T-cell (primary cell): ENCODE measurements at regions not wholly inside any gene's neighbourhood (a gene's known extent, or its start where the extent isn't known, plus 50 kb on each side); places are given as distances from the start of the nearest gene placed in this dataset.

Experiments used
- ATAC-seq, 4 experiments: fragments of 200-7000 bp in 3 of 4; fragments of 150-1000 bp in 1 of 4; cut with Tn5 transposase; replicated peaks in 1 of 4; 1 replicate in 3 of 4; 2 replicates in 1 of 4; pipeline ENCODE4 v1.10.0; 2021; ENCODE audit warnings: moderate library complexity in 3 of 4, mild to moderate bottlenecking in 2 of 4, moderate number of reproducible peaks in 1 of 4
- CTCF ChIA-PET, 2 donors: fragments of 300-600 bp; sonication (Branson Sonifier 250); formaldehyde crosslinking; loops; one replicate each; lab custom pipeline; 2022; ENCODE audit warnings: antibody characterized with exemption in 2 of 2; lab: Charles Lee
- POLR2A ChIA-PET, 2 donors: fragments of 300-600 bp; sonication (Branson Sonifier 250); formaldehyde crosslinking; loops; one replicate each; lab custom pipeline; 2022; ENCODE audit warnings: antibody characterized with exemption in 2 of 2; lab: Charles Lee
- DNase-seq, 35 experiments: peaks; one replicate each; pipeline versions ENCODE4 v3.0.0 to v3.0.0-alpha.2; 2013 to 2023
- H3K27ac ChIP-seq: one replicate; pipeline ENCODE4 v1.5.1; 2013; ENCODE audit warnings: low read length
- H3K27me3 ChIP-seq, 2 experiments: replicated peaks in 1 of 2; 1 replicate in 1 of 2; 2 replicates in 1 of 2; pipeline versions ENCODE4 v1.6.1 to v1.7.0; 2013; ENCODE audit warnings: low read length in 1 of 2, mixed read lengths in 1 of 2; ENCODE audit not compliant: control insufficient read depth in 2 of 2, insufficient read depth in 2 of 2; ENCODE audit errors: extremely low read depth in 1 of 2
- H3K36me3 ChIP-seq, 2 donors: 1 replicate in 1 of 2; 2 replicates in 1 of 2; pipeline versions ENCODE4 v1.6.1 to v1.7.0; 2013; ENCODE audit warnings: low read length in 1 of 2; ENCODE audit not compliant: control insufficient read depth in 2 of 2, insufficient read depth in 1 of 2; ENCODE audit errors: extremely low read depth in 1 of 2
- H3K4me1 ChIP-seq, 2 experiments: 1 replicate in 1 of 2; 2 replicates in 1 of 2; pipeline versions ENCODE4 v1.6.1 to v1.7.0; 2013; ENCODE audit warnings: low read length in 2 of 2, mixed read lengths in 1 of 2; ENCODE audit not compliant: insufficient read depth in 2 of 2, control insufficient read depth in 1 of 2; ENCODE audit errors: extremely low read depth in 1 of 2
- H3K4me3 ChIP-seq, 2 donors: 1 replicate in 1 of 2; 2 replicates in 1 of 2; pipeline versions ENCODE4 v1.5.1 to v1.7.0; 2013; ENCODE audit warnings: mild to moderate bottlenecking in 2 of 2, low read length in 1 of 2, moderate library complexity in 1 of 2; ENCODE audit not compliant: control insufficient read depth in 1 of 2; ENCODE audit errors: extremely low read depth in 1 of 2
- H3K9me3 ChIP-seq: 2 replicates; pipeline ENCODE4 v1.7.0; 2013
- H3K27ac Mint-ChIP-seq, 2 donors: one replicate each; pipeline ENCODE4 v1.8.0; 2020 to 2021; ENCODE audit warnings: mild to moderate bottlenecking in 2 of 2, mixed read lengths in 2 of 2
- H3K27me3 Mint-ChIP-seq, 2 donors: one replicate each; pipeline ENCODE4 v1.8.0; 2021 to 2022; ENCODE audit warnings: mixed read lengths in 2 of 2
- H3K36me3 Mint-ChIP-seq: one replicate; pipeline ENCODE4 v1.8.0; 2021; ENCODE audit warnings: mixed read lengths
- H3K4me1 Mint-ChIP-seq, 3 donors: one replicate each; pipeline ENCODE4 v1.8.0; 2020 to 2022; ENCODE audit warnings: mixed read lengths in 3 of 3, mild to moderate bottlenecking in 1 of 3
- H3K4me3 Mint-ChIP-seq, 3 donors: one replicate each; pipeline ENCODE4 v1.8.0; 2020 to 2022; ENCODE audit warnings: mild to moderate bottlenecking in 3 of 3, mixed read lengths in 3 of 3, moderate library complexity in 3 of 3
- H3K9me3 Mint-ChIP-seq, 3 donors: one replicate each; pipeline ENCODE4 v1.8.0; 2020 to 2022; ENCODE audit warnings: mixed read lengths in 3 of 3
- WGBS: methylation state at CpG from one replicate; pipeline ENCODE4 v1.1.5; 2013; ENCODE audit warnings: missing lambda C conversion rate; ENCODE audit not compliant: insufficient coverage; 5-methylcytosine and 5-hydroxymethylcytosine counted together

GRCh38 chr1:244945109-244945671, 80.8 kb upstream of the HNRNPU start:
- Histone ChIP-seq H3K9me3 (no peaks in the 10 kb centered on the region), H3K27me3 (no peaks in the 10 kb centered on the region), H3K4me1 (no peaks in the 10 kb centered on the region), H3K4me3 (no peak overlapping the region), H3K27ac (no peak overlapping the region), H3K36me3 (no peaks in the 10 kb centered on the region)
- CTCF ChIA-PET: no interaction called here
- DNase-seq: no peak
- no peak overlapping the region for H3K4me3 Mint-ChIP-seq
- no peaks in the 10 kb centered on the region for H3K9me3 Mint-ChIP-seq
- H3K4me1 Mint-ChIP-seq: peaks cover 0 to 3% (median 0%) of the 10 kb centered on the region in 3 donors
- no peak for ATAC-seq
- POLR2A ChIA-PET: no interaction called here
- H3K36me3 Mint-ChIP-seq: no peaks in the 10 kb centered on the region
- no peak overlapping the region for H3K27ac Mint-ChIP-seq
- H3K27me3 Mint-ChIP-seq: no peaks in the 10 kb centered on the region
- no CpG with 5 or more reads among the region's 3 CpGs for WGBS

- no peaks in the 10 kb centered on the region for H3K9me3 Mint-ChIP-seq
Observed at GRCh38 chr1:244941121-244941520, 76.8 kb upstream of the HNRNPU start.

GRCh38 chr1:244937099-244937498, 72.8 kb upstream of the HNRNPU start:
- no peak for DNase-seq
- no peak for ATAC-seq
- Histone ChIP-seq H3K4me1 (no peaks in the 10 kb centered on the region), H3K27ac (no peak overlapping the region), H3K27me3 (no peaks in the 10 kb centered on the region), H3K4me3 (no peak overlapping the region), H3K9me3 (no peaks in the 10 kb centered on the region), H3K36me3 (no peaks in the 10 kb centered on the region)
- H3K4me1 Mint-ChIP-seq: peaks cover 0 to 3% (median 0%) of the 10 kb centered on the region in 3 donors
- ChIA-PET CTCF (no interaction called here), POLR2A (interaction anchor here in 1 of 2 donors (0.8 kb wide), 1 partner anchor 11 kb away, joined by 4 read pairs; no protein-coding TSS in a partner anchor)
- H3K4me3 Mint-ChIP-seq: no peak overlapping the region
- H3K9me3 Mint-ChIP-seq: no peaks in the 10 kb centered on the region
- no peak overlapping the region for H3K27ac Mint-ChIP-seq
- H3K27me3 Mint-ChIP-seq: peaks cover 0 to 5% of the 10 kb centered on the region in 2 donors
- H3K36me3 Mint-ChIP-seq: no peaks in the 10 kb centered on the region

More at GRCh38 chr1:244941121-244941520, 76.8 kb upstream of the HNRNPU start:
- POLR2A ChIA-PET: interaction anchor here (0.6 to 0.7 kb wide), 3 partner anchors 77 to 1135 kb away, joined by 4 to 8 read pairs (median 4); partner anchors contain the start of gene HNRNPU (in 1 of the 2)
- H3K9me3 ChIP-seq: no peaks in the 10 kb centered on the region
- no peaks in the 10 kb centered on the region for H3K27me3 ChIP-seq
- no peak overlapping the region for H3K27ac ChIP-seq
- ATAC-seq: no peak
- no peak for DNase-seq
- Mint-ChIP-seq H3K4me1 (peaks cover 0 to 3% (median 0%) of the 10 kb centered on the region in 3 donors), H3K27ac (no peak overlapping the region), H3K27me3 (peaks cover 0 to 5% of the 10 kb centered on the region in 2 donors), H3K4me3 (no peak overlapping the region), H3K36me3 (no peaks in the 10 kb centered on the region)
- H3K4me1 ChIP-seq: no peaks in the 10 kb centered on the region
- H3K4me3 ChIP-seq: no peak overlapping the region
- 96% methylated on average over 10 of the region's 13 CpGs for WGBS
- CTCF ChIA-PET: no interaction called here
- no peaks in the 10 kb centered on the region for H3K36me3 ChIP-seq

- DNase-seq (no peak), ATAC-seq (no peak)
- Mint-ChIP-seq H3K9me3 (no peaks in the 10 kb centered on the region), H3K4me3 (no peak overlapping the region), H3K27ac (no peak overlapping the region), H3K36me3 (no peaks in the 10 kb centered on the region), H3K27me3 (peaks cover 0 to 5% of the 10 kb centered on the region in 2 donors), H3K4me1 (peaks cover 6 to 12% (median 11%) of the 10 kb centered on the region in 3 donors)
- Histone ChIP-seq H3K36me3 (no peaks in the 10 kb centered on the region), H3K27me3 (peaks cover 0 to 2% of the 10 kb centered on the region in 2 experiments), H3K4me3 (no peak overlapping the region), H3K4me1 (peaks cover 6 to 7% of the 10 kb centered on the region in 2 experiments), H3K27ac (no peak overlapping the region), H3K9me3 (no peaks in the 10 kb centered on the region)
- WGBS: no CpG with 5 or more reads among the region's 4 CpGs
- ChIA-PET POLR2A (interaction anchor here in 1 of 2 donors (0.6 kb wide), 1 partner anchor 1792 kb away, joined by 4 read pairs; no protein-coding TSS in a partner anchor), CTCF (interaction anchor here in 1 of 2 donors (0.7 to 1.3 kb wide), 3 partner anchors 48 to 136 kb away, joined by 3 to 7 read pairs (median 3); a partner anchor contains a TSS)
Observed at GRCh38 chr1:244920911-244921761, 56.8 kb upstream of the HNRNPU start.

- peaks cover 0 to 2% of the 10 kb centered on the region in 2 experiments for H3K27me3 ChIP-seq
- Mint-ChIP-seq H3K4me1 (peaks cover 6 to 12% (median 11%) of the 10 kb centered on the region in 3 donors), H3K27ac (peak overlapping the region in 1 of 2 donors; percentile 44), H3K4me3 (peak overlapping the region; percentile 75 to 90 (median 83)), H3K36me3 (no peaks in the 10 kb centered on the region), H3K27me3 (peaks cover 0 to 1% of the 10 kb centered on the region in 2 donors), H3K9me3 (no peaks in the 10 kb centered on the region)
- ChIA-PET CTCF (no interaction called here), POLR2A (interaction anchor here (0.5 to 0.7 kb wide), 5 partner anchors 58 to 505 kb away, joined by 3 to 13 read pairs (median 4); no protein-coding TSS in a partner anchor)
- peaks cover 6 to 7% of the 10 kb centered on the region in 2 experiments for H3K4me1 ChIP-seq
- H3K36me3 ChIP-seq: no peaks in the 10 kb centered on the region
- no peak overlapping the region for H3K27ac ChIP-seq
- no peak for DNase-seq
- WGBS: 60% methylated on average over 2 of the region's 9 CpGs
- H3K4me3 ChIP-seq: peak overlapping the region; percentile 57 to 77
- no peaks in the 10 kb centered on the region for H3K9me3 ChIP-seq
- no peak for ATAC-seq
Observed at GRCh38 chr1:244919320-244920282, 55.3 kb upstream of the HNRNPU start.
